Heart right ventricle (tissue), 16 donors: ENCODE measurements at regions not wholly inside any gene's neighbourhood (a gene's known extent, or its start where the extent isn't known, plus 50 kb on each side); places are given as distances from the start of the nearest gene placed in this dataset.

Experiments
- ATAC-seq, 8 donors: fragments of 200-7000 bp; cut with Tn5 transposase; one replicate each; pipeline ENCODE4 v1.9.1; 2020; ENCODE audit warnings: mild to moderate bottlenecking in 8 of 8, moderate library complexity in 8 of 8, moderate number of reproducible peaks in 1 of 8
- DNase-seq, 2 donors: peaks; one replicate each; pipeline ENCODE4 v3.0.0-alpha.2; 2020
- H3K27ac ChIP-seq, 10 donors: fragments of 200-600 bp; sonication (generic) in 2 of 10; one replicate each; pipeline versions ENCODE4 v1.5.0 to v1.8.0; 2020 to 2022; ENCODE audit warnings: mild to moderate bottlenecking in 3 of 10
- H3K27me3 ChIP-seq, 7 donors: fragments of 200-600 bp; one replicate each; pipeline ENCODE4 v1.8.0; 2021 to 2022; ENCODE audit warnings: mild to moderate bottlenecking in 2 of 7
- H3K36me3 ChIP-seq, 9 donors: fragments of 200-600 bp; sonication (generic) in 1 of 9; one replicate each; pipeline versions ENCODE4 v1.5.0 to v1.8.0; 2020 to 2022; ENCODE audit warnings: mild to moderate bottlenecking in 2 of 9
- H3K4me1 ChIP-seq, 9 donors: fragments of 200-600 bp; sonication (generic) in 1 of 9; one replicate each; pipeline versions ENCODE4 v1.5.0 to v1.8.0; 2020 to 2022; ENCODE audit warnings: mild to moderate bottlenecking in 4 of 9
- H3K4me3 ChIP-seq, 10 donors: fragments of 200-600 bp; sonication (generic) in 2 of 10; one replicate each; pipeline versions ENCODE4 v1.5.0 to v1.8.0; 2020 to 2022; ENCODE audit warnings: mild to moderate bottlenecking in 7 of 10, moderate library complexity in 2 of 10
- H3K9me3 ChIP-seq, 11 donors: fragments of 200-600 bp in 10 of 11; sonication (generic) in 2 of 11; one replicate each; pipeline versions ENCODE4 v1.5.0 to v1.8.0; 2013 to 2022; ENCODE audit warnings: mild to moderate bottlenecking in 2 of 11, control low read depth in 1 of 11, moderate library complexity in 1 of 11
- CTCF ChIP-seq, 9 donors: fragments of 200-600 bp; sonication (generic) in 2 of 9; IDR thresholded peaks; one replicate each; pipeline versions ENCODE4 v1.5.0 to v1.8.0; 2021 to 2022; ENCODE audit warnings: antibody characterized with exemption in 9 of 9, mild to moderate bottlenecking in 5 of 9, moderate library complexity in 1 of 9
- WGBS, 2 donors: extraction: QIAGEN DNeasy Blood & Tissue Kit; methylation state at CpG; one replicate each; pipeline ENCODE4 v1.1.7; 2013; ENCODE audit warnings: inconsistent platforms in 1 of 2; 5-methylcytosine and 5-hydroxymethylcytosine counted together
- intact Hi-C, 10 donors: fragments of 100-400 bp; cut with DNase I; formaldehyde crosslinking; loops; one replicate each; pipeline versions ENCODE4 v1.11.1 to v1.14.2; 2022
- donor health status: Arrhythmogenic right ventricular cardiomyopathy.
- donor health status: ischemic (EF 13 %, LVEDD 7.1; RV severe dilation, severe dysfunction).
- donor health status: healthy with polysubstance abuse.
- donor health status: DM: no; HTN: yes; CAD: no.
- donor health status: DM: no; HTN: no; CAD: no.
- donor health status: ischemic (EF 25% LVEDD 6.9; RV normal size, moderate dysfunction).
- donor health status: ischemic (EF 25% LVEDD 5.7; RV mildly dilated, moderate dysfunction).
- donor health status: healthy.
- donor health status: DM: yes; HTN: yes; CAD: no.
- donor health status: Ischemic cardiomyopathy.
- donor health status: ischemic (EF 35%, LVEDD 5.7; RV mildly dilated, moderate dysfunction).
- donor health status: nonischemic (EF 11% LVEDD 7.7; RV severe dilation, severe dysfunction).
- donor health status: DM: yes; HTN: yes; CAD: no.
- donor health status: PGD.
- donor health status: ischemic (EF 29% LVEDD 5.4; RV normal size, mild dysfunction).
- donor health status: nonischemic (EF 23%, LVEDD 6.1; RV moderate dilation, normal function).

DNA sequence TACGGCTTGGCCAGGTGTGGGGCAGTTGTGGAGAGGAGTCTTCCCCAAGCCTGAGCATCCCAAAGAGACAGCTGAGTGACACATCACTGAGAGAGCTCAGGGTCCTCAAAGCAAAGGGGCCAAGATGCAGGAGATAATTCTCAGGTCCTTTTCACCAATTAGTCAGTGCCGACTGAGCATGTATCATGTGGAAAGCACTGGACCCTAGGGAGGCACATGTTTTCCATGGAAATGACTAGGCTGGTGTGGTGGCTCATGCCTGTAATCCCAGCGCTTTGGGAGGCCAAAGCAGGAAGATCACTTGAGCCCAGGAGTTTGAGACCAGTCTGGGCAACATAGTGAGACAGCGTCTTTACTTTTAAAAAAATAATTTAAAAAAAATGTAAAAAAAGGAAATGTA lies 67.3 kb upstream of the PRPS1 start:
- TF ChIP-seq CTCF (IDR thresholded peaks at IDR 0.05), result no peak
- WGBS, 2 donors, result 93% methylated on average over 4 of the region's 4 CpGs
- ATAC-seq, result no peak

DNA sequence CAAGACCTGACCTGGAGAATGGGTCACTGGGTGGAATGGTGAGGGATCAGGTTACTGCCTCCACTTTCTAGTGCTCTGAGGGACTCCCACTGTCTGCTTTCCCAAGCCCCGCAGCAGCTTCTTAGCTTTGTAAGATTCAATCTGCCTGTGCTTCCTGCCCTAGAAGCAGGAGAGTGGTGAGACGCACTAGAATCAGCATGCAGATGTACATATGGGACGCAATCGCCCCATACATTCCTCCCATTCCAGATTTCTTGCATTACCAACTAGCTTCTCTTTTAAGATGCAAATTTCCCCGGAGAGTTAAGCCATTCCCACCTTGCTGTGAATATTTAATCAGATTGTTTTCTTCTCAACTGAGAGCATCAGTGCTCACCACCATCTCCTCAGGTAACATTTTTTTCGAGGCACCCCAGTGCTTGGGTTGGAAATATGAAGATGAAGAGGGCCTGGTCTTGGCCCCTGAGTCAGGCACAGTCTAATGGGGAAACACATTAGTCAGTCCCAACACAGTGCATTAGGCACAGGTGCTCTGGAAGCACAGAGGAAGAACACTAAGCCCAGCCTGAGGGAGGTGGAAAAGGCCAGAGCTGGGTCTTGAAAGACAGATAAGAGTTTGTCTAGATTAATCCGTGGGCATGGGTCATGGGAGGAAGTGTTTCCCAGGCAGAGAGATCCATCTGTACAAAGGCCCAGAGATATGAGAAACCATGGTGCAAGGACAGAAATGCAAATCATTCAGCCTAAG lies 66.7 kb upstream of the PRPS1 start:
- H3K36me3 ChIP-seq, result no peaks in the 10 kb centered on the region
- peaks cover 0 to 45% (median 0%) of the 10 kb centered on the region in 7 donors for H3K27me3 ChIP-seq
- ATAC-seq (no peak), DNase-seq (no peak)
- no peak for TF ChIP-seq CTCF (IDR thresholded peaks at IDR 0.05)
- 58 to 61% methylated on average over 6 to 7 of the region's 7 CpGs for whole genome bisulfite sequencing, 2 donors
- no peaks in the 10 kb centered on the region for H3K9me3 ChIP-seq
- intact Hi-C loops, result no loop called here
- H3K27ac ChIP-seq, result no peak overlapping the region
- no peaks in the 10 kb centered on the region for H3K4me1 ChIP-seq
- no peak overlapping the region for H3K4me3 ChIP-seq

More for the DNA sequence above, 67.3 kb upstream of the PRPS1 start:
- H3K9me3 ChIP-seq, result no peaks in the 10 kb centered on the region
- no peak for DNase-seq
- H3K27me3 ChIP-seq, result peaks cover 0 to 43% (median 0%) of the 10 kb centered on the region in 7 donors
- H3K4me1 ChIP-seq, result no peaks in the 10 kb centered on the region
- no peak overlapping the region for H3K4me3 ChIP-seq
- H3K27ac ChIP-seq, result no peak overlapping the region
- intact Hi-C loops, result no loop called here
- H3K36me3 ChIP-seq, result no peaks in the 10 kb centered on the region

DNA sequence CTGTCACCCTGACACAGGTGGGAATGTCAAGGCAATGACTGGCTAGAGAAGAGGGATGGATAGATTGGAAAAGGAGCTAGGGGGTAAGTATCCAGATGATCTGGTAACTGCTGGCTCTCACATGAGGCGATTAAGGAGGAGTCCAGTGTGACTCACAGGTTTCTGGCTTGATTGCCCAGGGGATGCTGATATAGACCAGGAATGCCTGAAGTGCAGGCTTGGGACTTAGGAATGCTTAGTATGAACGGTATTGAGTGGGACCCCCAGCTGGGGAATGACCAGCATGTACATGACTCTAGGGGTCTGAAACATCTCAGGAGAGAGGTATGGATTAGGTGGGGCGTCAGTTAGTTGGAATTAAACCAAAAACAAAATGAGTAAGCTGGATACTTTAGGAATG lies 65.8 kb upstream of the PRPS1 start:
- intact Hi-C loops, result no loop called here
- no peaks in the 10 kb centered on the region for H3K9me3 ChIP-seq
- H3K36me3 ChIP-seq, result no peaks in the 10 kb centered on the region
- no peak for TF ChIP-seq CTCF (IDR thresholded peaks at IDR 0.05)
- no peak for DNase-seq
- peaks cover 0 to 52% (median 0%) of the 10 kb centered on the region in 7 donors for H3K27me3 ChIP-seq
- H3K4me1 ChIP-seq, result no peaks in the 10 kb centered on the region
- 76 to 82% methylated on average over 3 of the region's 3 CpGs for WGBS, 2 donors
- H3K27ac ChIP-seq, result no peak overlapping the region
- no peak overlapping the region for H3K4me3 ChIP-seq
- ATAC-seq, result no peak

DNA sequence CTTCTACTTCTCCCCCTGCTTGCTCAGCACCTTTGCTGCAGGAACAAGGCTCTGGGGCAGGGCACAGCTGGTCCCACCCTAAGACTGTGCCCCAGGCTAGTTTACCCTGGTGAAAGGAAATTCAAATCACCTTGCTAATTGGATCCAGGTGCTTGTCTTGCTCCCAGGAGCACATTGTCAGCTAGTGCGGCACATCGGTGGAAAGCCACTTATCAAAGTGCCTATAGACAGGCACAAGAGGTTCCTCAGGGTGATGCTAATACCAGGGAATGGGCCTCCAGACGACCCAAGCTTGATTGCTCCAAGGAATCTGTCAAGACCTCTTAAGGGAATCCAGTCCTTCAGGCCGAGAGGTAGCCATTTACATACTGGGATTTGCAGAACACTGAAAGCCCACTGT lies 64.5 kb upstream of the PRPS1 start:
- whole genome bisulfite sequencing, 2 donors, result 77% methylated on average over 4 of the region's 4 CpGs

More for the DNA sequence above, 64.5 kb upstream of the PRPS1 start:
- no peak for TF ChIP-seq CTCF (IDR thresholded peaks at IDR 0.05)
- ATAC-seq (no peak), DNase-seq (no peak)
- no peaks in the 10 kb centered on the region for H3K9me3 ChIP-seq
- H3K36me3 ChIP-seq, result no peaks in the 10 kb centered on the region
- no peak overlapping the region for H3K27ac ChIP-seq
- H3K27me3 ChIP-seq, result peaks cover 0 to 56% (median 0%) of the 10 kb centered on the region in 7 donors
- intact Hi-C loops, result no loop called here
- no peak overlapping the region for H3K4me3 ChIP-seq
- no peaks in the 10 kb centered on the region for H3K4me1 ChIP-seq
